ENCODE measurements at regions not wholly inside any gene's neighbourhood (a gene's known extent, or its start where the extent isn't known, plus 50 kb on each side); places are given as distances from the start of the nearest gene placed in this dataset.
A peak's percentile ranks its signal among the peaks of the same experiment; 100 is the strongest.

DNA sequence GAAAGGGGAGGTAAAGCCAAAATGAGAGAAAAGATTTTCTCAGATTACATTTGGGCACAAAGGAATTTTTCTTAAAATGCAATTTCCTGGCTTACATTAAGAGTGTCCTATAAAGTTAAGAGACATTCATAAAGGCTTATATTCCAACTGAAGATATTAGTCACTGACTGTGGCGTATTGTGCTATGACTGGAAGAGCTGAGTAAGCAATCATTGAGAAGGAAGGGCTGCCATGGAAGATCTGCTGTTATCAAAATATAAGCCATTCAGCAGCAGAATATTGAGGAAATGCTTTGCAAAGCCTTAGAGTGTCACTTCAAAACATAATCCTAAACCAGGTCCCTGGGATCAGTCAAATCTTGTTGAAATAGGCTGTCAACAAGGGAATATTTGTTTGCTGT lies 593.9 kb downstream of the TUSC7 start:
- no peak for DNase-seq (ENCODE audit: low read depth)

DNA sequence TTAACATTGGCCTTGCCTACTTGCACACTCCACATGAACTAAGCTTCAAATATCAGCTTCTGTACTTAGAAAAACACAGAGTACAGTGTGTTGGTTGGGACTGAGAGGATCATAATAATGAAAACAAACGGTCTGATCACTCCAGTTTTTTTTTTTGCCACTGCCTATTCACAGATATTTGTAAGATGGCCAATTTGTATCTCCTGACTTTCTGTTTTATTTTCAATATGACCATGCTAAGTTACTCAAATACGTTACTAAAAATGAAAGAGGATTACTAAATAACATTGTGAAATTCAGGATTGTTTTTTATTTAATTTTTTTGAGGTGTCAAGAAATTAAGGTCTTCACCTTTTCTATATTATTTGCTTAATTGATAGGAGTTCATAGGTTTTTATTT lies 595.1 kb downstream of the TUSC7 start:
- no peak for DNase-seq (ENCODE audit: low read depth)

DNA sequence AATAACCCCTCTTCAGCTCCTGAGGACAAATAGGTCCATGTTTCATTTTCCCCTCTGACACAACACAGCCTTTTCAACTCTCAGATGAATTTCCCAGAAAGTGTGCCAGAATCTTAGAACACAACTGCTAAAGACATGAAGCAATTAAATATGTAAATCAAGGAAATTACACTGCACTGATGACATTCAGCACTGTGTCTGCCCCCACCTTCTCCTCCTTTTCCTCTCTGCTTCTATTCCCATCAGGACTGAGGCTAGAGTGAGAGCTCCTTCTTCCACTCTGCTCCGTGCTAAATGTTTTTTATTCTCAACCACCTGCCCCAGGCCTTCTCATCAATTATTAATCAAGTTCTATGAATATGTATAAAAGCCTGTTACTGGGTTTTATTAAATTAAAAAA lies 596.1 kb downstream of the TUSC7 start:
- no peak for DNase-seq (ENCODE audit: low read depth)

DNA sequence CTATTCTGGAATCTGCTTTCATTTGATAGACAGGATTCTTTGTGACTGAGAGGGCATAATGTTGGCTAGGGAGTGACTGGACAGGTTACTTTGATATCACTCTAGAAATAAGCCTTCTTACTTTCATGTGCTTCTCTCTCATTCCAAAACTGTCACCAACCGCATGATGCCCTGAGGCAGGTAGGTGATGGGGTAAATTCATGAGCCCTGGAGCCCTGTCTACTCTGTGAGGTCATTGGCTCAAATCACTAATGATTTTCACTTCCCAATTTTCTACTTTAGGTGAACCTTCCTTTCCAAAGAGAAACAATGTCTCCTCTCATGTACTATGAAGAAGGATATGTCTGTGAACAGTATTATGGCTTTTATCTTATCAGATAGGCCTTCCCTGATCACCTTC lies 596.7 kb downstream of the TUSC7 start:
- no peak for DNase-seq (ENCODE audit: low read depth)

DNA sequence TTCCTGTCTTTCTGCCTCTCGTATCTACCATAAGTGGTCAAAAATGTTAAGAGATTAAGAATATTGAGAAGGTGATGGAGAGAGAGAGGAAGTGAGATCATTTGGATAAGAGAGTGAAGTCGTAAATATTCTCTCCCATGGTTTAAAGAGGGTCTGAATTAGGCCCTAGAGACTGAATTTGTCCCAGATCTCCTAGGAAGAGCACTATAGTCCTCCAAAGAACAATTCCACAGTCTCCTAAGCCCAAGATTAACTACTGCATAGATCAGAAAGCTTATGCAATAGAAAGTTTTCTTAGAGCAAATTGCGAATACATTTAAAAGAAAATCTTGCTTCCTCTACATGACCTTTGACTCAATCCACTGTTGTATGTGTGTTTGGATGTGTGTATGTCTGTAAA lies 598.8 kb downstream of the TUSC7 start:
- no peak for DNase-seq (ENCODE audit: low read depth)

DNA sequence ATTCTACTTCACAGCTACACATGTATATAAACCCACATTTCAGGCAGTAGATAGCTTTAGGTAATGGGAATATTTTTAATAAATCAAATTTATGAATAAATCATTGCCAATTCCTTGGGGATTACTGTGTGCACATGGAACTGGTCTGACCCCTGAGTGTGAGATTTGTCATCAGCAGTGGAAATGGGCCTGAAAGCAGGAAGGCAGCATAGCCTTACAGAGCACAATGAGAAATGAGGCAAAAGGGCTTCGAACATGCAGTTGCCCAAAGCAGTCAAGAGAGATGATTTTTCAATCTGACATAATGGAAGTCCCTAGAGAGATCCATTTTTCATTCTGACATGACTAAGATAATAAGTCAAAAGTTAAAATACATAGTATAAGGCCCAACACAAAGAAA lies 599.2 kb downstream of the TUSC7 start:
- DNase-seq (ENCODE audit: low read depth): no peak

DNA sequence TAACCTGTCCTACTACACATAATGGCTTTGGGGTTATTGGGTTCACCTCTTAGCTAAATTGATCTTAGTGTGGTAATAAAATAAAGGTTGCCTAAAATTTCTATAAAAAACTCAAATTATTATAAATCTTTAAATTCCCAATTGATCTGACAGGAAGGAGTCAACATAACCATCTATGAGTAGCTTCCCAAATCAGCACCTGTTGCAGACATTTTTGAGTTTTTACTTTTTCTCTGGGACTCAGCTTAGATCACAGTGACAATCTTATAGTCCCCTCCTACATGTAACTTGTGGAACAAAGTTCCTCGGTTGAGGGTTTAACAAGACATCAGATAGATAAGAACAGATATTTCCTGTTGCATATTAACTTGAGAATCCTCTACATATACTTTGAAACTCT lies 601.0 kb downstream of the TUSC7 start:
- no peak for DNase-seq (ENCODE audit: low read depth)

DNA sequence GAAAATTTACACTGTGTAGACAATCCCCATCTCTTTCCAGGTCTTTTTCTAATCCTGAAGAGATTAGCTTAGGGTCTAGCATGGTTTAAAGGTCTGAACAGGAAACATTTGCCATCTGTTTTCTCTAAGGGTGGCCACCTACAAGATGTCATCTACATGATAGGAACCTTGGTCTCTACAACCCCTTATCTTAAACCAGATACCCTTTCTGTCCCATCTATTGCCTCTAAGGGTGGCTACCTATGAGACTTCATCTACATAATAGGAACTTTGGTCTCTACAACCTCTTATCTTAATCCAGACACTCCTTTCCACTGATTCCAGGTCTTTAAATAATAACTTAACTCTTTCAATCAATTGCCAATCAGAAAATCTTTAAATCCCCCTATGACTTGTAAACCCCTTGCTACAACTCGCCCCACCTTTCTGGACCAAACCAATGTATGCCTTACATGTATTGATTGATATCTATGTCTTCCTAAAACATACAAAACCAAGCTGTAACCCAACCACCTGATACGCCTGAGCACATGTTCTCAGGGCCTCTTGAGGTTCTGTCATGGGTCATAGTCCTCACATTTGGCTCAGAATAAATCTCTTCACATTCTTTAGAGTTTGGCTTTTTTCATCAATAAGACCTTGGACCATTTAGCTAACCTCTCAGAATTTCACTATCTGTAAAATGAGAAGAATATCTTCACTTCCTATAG lies 605.0 kb downstream of the TUSC7 start:
- DNase-seq (ENCODE audit: low read depth): no peak

DNA sequence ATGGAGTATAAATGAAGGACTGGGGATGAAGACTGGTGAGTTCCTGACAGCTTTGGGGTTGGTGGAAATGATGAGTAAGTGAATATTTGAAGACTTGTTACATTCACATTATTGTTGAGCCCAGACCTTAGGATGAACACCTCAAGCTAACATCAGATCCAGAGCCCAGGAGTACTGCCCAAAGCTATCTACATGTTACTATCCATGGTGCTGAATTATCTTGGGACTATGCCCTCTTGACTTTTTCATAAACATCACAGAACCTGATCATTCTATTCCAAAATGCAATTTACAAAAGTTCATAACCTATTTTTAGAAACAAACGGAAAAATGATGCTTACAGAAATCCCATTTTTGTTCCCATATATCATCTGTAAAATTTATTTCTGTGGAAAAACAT lies 613.3 kb downstream of the TUSC7 start:
- peak; percentile 32 for DNase-seq (ENCODE audit: low read depth)

DNA sequence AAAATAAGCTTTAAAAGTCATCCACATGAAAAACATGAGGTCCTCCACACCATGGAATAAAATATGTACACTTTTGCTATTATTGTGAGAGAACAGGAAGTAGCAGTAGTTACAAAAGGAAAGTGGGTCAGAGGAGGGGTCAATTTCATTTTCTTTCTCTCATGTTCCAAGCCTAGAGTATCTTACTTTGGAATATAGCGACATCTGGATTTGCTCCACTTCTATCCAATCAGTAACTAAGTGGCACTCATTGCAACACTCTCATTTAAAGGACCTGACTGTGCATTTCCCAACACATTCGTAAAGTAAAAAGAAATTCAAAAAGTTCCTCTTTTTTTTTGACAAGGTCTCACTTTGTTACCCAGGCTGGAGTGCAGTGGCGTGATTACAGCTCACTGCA lies 637.3 kb downstream of the TUSC7 start:
- no peak for DNase-seq (ENCODE audit: low read depth)

DNA sequence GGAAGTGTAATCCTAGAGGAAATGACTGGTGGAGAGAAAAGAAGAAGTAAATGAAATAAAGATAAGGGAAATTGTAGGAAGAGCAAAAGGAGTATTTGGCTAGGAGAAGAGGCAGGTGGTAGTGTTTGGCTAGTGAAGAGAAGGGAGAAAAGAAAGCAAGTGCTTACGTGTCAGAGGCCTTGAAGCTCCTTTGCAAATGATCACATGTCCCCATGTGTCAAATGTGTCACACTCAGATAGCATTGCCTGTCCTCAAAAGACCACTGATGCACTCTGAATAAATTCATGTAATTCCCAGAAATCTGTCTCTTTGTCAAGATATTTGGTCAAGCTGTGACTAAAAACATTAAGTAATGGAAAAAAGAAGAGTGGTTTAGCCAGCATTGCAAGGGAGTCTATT lies 639.3 kb downstream of the TUSC7 start:
- no peak for DNase-seq (ENCODE audit: low read depth)

DNA sequence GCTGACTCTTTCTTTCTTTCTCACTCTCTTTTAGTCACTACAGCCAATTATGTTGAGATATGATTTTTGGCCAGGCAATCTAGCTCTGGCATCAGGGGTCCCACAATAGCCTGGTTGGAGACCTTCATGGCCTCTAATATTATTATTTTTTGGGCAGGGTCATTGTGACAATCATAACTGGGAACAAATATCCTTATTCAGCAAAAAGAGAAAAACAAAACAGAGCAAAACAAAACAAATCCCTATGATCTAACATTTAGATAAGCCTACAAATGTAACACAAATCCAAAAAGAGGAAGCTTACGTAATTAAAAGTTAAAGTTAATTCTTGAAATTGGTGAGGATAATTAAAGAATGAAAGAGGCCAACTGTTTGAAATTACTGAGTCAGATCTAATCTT lies 640.0 kb downstream of the TUSC7 start:
- DNase-seq (ENCODE audit: low read depth): no peak

DNA sequence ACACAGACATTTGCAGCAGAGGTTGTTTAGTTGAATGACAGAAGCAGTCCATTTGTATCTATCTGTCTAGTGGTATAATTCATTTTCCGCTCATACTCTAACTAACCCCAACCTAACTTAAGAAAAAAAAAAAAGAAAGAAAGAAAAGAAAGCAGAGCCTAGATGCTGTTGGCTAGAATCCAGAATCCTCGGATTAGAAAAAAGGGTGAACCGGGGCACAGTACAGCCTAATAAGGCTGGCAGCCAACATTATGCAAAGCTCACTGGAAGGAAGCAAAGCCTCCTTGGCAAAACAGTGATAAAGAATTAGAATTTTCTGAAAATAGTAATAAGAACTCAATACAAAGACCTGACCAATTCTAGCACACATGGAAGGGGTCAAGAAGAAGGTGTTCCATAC lies 640.8 kb downstream of the TUSC7 start:
- DNase-seq (ENCODE audit: low read depth): no peak

DNA sequence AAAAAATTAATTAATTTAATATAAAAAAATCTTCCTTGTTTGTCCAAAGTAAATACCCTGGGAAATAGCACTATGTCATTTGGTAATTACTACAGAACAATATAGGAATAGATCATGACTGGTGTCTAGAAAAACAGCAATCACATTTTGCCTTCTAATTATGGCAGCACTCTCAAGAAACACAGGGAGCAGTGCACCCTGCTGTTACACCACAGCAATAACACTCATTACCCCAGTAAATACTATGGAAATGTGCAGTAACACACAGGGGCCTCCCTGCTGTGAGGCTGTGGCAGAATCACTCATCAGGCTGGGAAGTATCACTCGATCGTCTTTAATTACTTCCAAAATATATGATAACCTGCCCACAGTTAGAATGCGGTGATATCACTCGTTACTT lies 646.0 kb downstream of the TUSC7 start:
- DNase-seq (ENCODE audit: low read depth): peak; percentile 42

DNA sequence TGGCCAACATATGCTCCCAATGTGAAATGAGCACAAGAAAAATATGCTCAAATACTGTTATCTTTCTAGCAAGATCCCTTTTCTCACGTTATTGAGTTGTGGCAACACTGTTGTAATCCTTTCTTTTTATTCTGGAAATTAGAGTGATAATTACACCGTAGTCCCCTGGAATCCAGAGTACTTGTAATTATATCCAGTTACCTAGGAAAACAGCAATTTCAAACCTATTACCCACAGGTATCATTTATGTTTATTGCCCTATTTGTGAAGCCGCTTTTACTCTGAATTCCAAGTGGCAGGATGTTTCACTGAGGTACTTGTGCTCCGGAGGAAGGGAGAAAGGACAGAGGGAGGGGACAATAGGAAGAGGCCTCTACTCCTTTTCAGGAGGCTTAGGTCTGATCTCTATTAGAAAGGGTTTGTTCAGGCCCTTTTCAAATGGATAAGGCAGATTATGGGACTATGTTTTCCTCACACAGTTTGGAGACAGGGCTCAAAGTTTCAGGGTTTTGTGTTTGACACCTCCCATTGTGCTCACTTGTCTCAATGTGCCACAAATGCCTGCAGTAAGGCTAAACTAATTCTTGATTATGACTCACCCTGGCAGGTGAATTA lies 646.6 kb downstream of the TUSC7 start:
- no peak for DNase-seq (ENCODE audit: low read depth)

DNA sequence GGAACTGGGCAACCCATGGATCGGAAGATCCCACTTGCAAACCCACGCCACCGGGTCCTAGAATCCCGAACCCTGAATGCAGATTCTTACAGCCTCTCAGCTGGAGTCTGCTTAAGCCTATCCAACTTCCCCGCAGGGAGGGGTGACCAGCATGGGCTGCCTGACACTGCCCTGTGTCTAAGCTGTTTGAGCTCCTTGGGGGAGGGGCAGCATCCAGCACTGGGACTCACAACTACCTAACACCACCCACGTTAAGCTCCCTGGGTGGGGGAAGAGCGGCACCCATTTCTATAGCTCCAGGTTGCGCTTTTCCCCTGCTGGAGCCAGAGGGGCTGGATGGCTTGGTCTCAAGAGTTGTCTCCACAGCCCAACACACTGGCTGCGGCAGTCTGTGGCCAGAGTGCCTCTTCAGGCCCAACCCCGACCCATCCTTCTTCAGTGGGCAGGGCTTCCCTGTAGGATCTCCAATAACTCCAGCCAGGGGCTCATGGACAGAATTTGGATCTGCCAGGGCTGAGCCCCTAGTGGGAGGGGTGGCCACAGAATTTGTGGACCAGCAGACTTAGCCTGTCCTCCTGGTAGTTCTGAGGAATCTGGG lies 649.2 kb downstream of the TUSC7 start:
- no peak for DNase-seq (ENCODE audit: low read depth)

DNA sequence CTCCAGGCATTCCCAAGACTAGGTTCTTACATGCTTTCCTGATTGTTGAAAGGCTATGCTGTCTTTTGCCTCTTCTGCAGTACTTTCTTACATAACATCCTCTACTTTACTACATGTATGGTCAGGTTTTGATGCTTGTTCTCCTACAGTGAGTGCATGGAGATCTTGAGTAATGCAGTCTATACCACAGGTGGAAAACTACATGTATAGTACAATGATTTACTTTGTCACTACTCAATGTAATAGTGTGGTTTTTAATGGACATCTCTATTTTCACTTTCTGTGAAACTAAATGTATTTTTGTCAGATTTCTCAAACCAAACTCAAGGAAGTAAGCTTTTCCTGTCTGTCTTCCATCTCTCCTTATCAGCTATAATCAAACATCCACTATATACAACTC lies 657.0 kb downstream of the TUSC7 start:
- no peak for DNase-seq (ENCODE audit: low read depth)

DNA sequence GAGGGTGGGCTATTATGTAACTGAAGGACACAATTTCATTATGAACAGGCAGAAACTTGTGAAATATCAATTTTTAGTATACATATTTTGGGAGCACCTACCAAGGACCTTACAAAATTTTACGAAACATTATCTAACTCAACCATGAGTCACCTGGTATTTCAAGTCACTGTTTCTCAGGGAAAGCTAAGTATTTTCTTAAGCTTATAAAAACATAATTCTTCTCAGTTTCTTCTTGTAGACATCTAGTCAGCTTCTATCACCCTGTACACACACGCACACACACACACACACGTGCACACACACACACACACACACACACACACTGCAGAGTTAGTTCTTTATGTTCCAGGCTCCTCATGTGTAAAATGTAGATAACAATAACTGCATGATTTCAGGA lies 658.3 kb downstream of the TUSC7 start:
- no peak for DNase-seq (ENCODE audit: low read depth)

DNA sequence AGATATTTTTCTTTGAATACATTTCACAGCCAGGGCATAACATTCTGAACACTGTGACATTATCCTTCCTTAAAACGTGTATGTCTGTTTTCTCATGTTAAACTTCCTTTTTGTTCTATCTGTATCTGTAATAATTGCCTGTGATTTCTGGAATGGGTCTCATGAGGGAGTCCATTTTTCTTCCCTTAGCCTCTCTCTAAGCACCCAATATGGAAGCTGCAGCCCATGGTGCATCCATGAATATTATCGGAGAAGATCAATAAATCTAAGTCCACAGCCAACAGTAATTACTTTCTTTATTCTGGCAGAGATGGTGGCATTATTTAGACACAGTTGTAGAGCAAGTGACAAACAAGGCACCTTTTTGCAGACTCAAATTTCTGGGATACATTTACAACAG lies 671.1 kb downstream of the TUSC7 start:
- DNase-seq (ENCODE audit: low read depth): no peak

DNA sequence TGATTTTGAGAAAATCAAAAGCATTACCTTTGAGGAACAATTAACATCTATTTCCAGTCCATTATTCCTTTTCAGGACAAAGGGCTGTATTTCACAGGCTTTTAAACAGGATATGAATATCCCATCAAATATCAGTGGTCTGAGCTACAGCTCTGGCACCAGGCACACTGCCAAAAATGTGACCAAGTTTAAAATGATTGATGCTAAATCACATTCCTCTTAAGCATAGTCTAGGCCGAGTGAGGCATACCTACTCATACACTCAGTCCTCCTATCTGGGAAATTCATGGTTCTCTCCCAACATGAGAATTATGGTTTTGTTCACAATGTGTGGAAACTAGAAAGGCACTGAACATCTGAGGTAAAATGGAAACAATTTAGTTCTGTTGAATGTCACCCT lies 683.5 kb downstream of the TUSC7 start:
- DNase-seq (ENCODE audit: low read depth): no peak

DNA sequence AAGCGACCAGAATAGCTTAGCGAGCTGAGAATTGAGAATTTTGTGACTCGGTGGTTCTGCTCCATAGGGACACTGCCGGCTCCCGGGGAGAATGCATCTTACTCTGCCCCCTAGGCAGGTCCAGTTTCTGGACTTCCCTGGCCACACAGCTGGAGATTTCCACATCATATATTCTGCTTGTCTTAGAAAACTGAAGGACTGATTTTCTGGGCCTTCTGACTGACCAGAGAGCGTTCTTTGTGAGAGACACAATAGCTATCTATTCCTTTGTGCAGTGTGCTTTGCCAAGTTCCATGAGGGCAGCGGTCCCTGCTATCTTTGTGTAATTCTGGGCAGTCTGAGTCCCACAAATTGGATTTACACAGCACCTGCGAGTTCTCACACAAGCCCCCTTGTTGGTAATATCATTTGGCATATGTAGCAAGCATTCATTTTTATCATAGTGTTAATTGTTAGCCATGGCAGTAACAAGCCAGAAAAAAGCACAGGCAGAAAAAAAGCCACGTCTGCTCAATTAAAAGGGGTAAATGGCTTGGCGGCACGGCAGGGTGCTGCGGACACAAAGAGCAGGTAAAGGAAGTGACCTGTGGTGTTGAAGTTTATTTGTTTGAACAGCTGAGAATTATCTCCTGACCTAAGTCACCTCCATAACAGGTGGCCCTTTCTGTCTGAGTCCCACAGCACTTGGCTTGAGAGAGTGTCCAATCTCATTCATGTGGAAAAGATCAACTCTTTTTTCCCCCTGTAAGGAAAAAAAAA lies 688.7 kb downstream of the TUSC7 start:
- no peak for DNase-seq (ENCODE audit: low read depth)

DNA sequence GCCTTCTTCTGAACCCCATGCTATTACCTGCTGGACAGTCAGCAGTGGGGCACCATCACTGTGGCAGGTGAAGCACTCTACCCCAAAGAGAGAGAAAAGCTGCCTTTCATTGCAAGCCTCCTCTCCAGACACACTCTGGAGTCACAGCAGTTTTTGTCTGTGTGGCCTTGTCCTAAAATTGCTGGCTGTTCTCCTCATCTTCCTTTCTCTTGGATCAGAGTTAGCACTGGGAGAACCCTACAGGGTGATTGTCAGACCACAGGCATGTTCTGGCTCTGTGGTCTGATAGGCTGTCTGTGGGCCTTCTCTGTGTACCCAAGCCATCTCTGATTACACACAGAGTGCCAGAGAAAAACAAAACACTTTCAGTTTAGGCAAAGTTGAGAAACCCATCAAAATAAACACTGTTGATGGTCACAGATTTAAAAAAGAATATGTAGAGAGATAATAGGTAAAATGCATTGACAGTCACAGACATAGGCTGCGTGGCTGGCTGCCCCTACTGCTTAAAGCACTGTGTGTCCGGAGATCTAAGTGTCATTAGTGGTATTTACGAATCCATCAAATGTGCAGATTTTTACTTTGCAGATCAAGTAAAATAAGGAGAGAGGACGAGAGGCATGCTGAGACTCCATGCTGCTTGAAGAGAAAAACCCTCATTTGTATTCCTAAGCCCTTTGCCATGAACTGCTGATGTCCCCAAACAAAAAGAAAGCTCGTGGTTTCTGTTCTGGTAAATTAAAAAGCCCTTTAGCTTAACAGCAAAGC lies 689.9 kb downstream of the TUSC7 start:
- DNase-seq (ENCODE audit: low read depth): peak; percentile 53
